GM12892 (cell line): ENCODE measurements at regions not wholly inside any gene's neighbourhood (a gene's known extent, or its start where the extent isn't known, plus 50 kb on each side); places are given as distances from the start of the nearest gene placed in this dataset.

Source experiments
- DNase-seq: peaks from one replicate; pipeline ENCODE4 v3.0.0; 2011; ENCODE audit not compliant: insufficient read length
- FAIRE-seq: peaks from 2 replicates; lab custom pipeline; 2011; peaks lifted over from hg19 to GRCh38; lab: Jason Lieb, UNC
- POLR2A ChIP-seq: IDR thresholded peaks from 2 replicates; pipeline ENCODE4 v1.6.1; 2011; ENCODE audit warnings: low read depth, low read length, control low read depth
- POLR2AphosphoS5 ChIP-seq: IDR thresholded peaks from 2 replicates; pipeline ENCODE4 v1.6.1; 2011; ENCODE audit warnings: low read depth, low read length, control low read depth
- TAF1 ChIP-seq: IDR thresholded peaks from 2 replicates; pipeline ENCODE4 v1.6.1; 2011; ENCODE audit warnings: low read depth, mild to moderate bottlenecking, control low read depth, low read length, borderline replicate concordance

GRCh38 chr10:128914681-128915080 lies 552.4 kb upstream of the MGMT start:
- no peak for FAIRE-seq
- TF ChIP-seq TAF1 (no peak), POLR2AphosphoS5 (no peak), POLR2A (no peak)
- DNase-seq, result no peak

GRCh38 chr10:128915630-128916029 lies 551.4 kb upstream of the MGMT start:
- no peak for FAIRE-seq
- DNase-seq, result no peak
- TF ChIP-seq POLR2A (no peak), TAF1 (no peak), POLR2AphosphoS5 (no peak)

- no peak for TF ChIP-seq POLR2A
- TF ChIP-seq TAF1, result no peak
- TF ChIP-seq POLR2AphosphoS5, result no peak
- DNase-seq (no peak), FAIRE-seq (no peak)
Observed at GRCh38 chr10:128916383-128916782, 550.7 kb upstream of the MGMT start.

GRCh38 chr10:128921389-128922022 lies 545.5 kb upstream of the MGMT start:
- TF ChIP-seq POLR2AphosphoS5 (no peak), POLR2A (no peak), TAF1 (no peak)
- FAIRE-seq, result no peak
- DNase-seq, result no peak

- FAIRE-seq, result no peak
- no peak for DNase-seq
- no peak for TF ChIP-seq POLR2AphosphoS5
- TF ChIP-seq TAF1, result no peak
- no peak for TF ChIP-seq POLR2A
Observed at GRCh38 chr10:128922172-128922571, 544.9 kb upstream of the MGMT start.

GRCh38 chr10:128922619-128923196 lies 544.3 kb upstream of the MGMT start:
- DNase-seq (no peak), FAIRE-seq (no peak)
- no peak for TF ChIP-seq POLR2AphosphoS5
- TF ChIP-seq POLR2A, result no peak
- TF ChIP-seq TAF1, result no peak

- DNase-seq (no peak), FAIRE-seq (no peak)
- TF ChIP-seq POLR2A (no peak), TAF1 (no peak), POLR2AphosphoS5 (no peak)
Observed at GRCh38 chr10:128924918-128925317, 542.1 kb upstream of the MGMT start.

- TF ChIP-seq POLR2AphosphoS5 (no peak), TAF1 (no peak), POLR2A (no peak)
- DNase-seq (no peak), FAIRE-seq (no peak)
Observed at GRCh38 chr10:128926711-128927110, 540.3 kb upstream of the MGMT start.

GRCh38 chr10:128927497-128928161 lies 539.4 kb upstream of the MGMT start:
- FAIRE-seq (no peak), DNase-seq (no peak)
- TF ChIP-seq POLR2AphosphoS5 (no peak), POLR2A (no peak), TAF1 (no peak)

GRCh38 chr10:128928231-128928836 lies 538.7 kb upstream of the MGMT start:
- no peak for DNase-seq
- TF ChIP-seq POLR2A, result no peak
- no peak for TF ChIP-seq TAF1
- no peak for TF ChIP-seq POLR2AphosphoS5
- no peak for FAIRE-seq

GRCh38 chr10:128929131-128929530 lies 537.9 kb upstream of the MGMT start:
- DNase-seq (no peak), FAIRE-seq (no peak)
- no peak for TF ChIP-seq TAF1
- TF ChIP-seq POLR2AphosphoS5, result no peak
- TF ChIP-seq POLR2A, result no peak

- FAIRE-seq, result no peak
- no peak for TF ChIP-seq POLR2A
- no peak for TF ChIP-seq TAF1
- no peak for TF ChIP-seq POLR2AphosphoS5
- DNase-seq, result no peak
Observed at GRCh38 chr10:128929767-128930166, 537.3 kb upstream of the MGMT start.
